Uterus (tissue), 3 donors: ENCODE measurements at regions not wholly inside any gene's neighbourhood (a gene's known extent, or its start where the extent isn't known, plus 50 kb on each side); places are given as distances from the start of the nearest gene placed in this dataset.
"Not testable (repeated sequence)": the region's sequence is repeated elsewhere in the genome, so short reads cannot be mapped to it uniquely, and the experiment has no call there.

Experiments
- DNase-seq, 2 donors: peaks; one replicate each; pipeline ENCODE4 v3.0.0-alpha.2; 2019 to 2020
- H3K27ac ChIP-seq, 2 donors: fragments of 200-600 bp; sonication (generic); 1 replicate in 1 of 2; 2 replicates in 1 of 2; pipeline ENCODE4 v1.5.1; 2016 to 2018
- H3K27me3 ChIP-seq, 2 donors: fragments of 200-600 bp; sonication (generic); one replicate each; pipeline ENCODE4 v1.5.1; 2018 to 2019; ENCODE audit warnings: control low read depth in 1 of 2
- H3K36me3 ChIP-seq, 2 donors: fragments of 200-600 bp; sonication (generic); one replicate each; pipeline ENCODE4 v1.5.1; 2019; ENCODE audit warnings: control low read depth in 1 of 2
- H3K4me1 ChIP-seq, 2 donors: fragments of 200-600 bp; sonication (generic); one replicate each; pipeline ENCODE4 v1.5.1; 2018 to 2019; ENCODE audit warnings: control low read depth in 1 of 2
- H3K4me3 ChIP-seq, 2 donors: fragments of 200-600 bp; sonication (generic); 1 replicate in 1 of 2; 2 replicates in 1 of 2; pipeline ENCODE4 v1.5.1; 2018 to 2019; ENCODE audit warnings: mild to moderate bottlenecking in 1 of 2
- H3K9me3 ChIP-seq, 2 donors: fragments of 200-600 bp; sonication (generic); one replicate each; pipeline ENCODE4 v1.5.1; 2019; ENCODE audit warnings: control low read depth in 1 of 2
- POLR2A ChIP-seq, 2 donors: fragments of 450-650 bp; IDR thresholded peaks; one replicate each; pipeline ENCODE4 v1.6.1; 2016; ENCODE audit warnings: antibody characterized with exemption in 2 of 2, mild to moderate bottlenecking in 1 of 2, moderate library complexity in 1 of 2
- intact Hi-C: fragments of 100-400 bp; cut with DNase I; formaldehyde crosslinking; loops from one replicate; pipeline ENCODE4 v1.15.1; 2023; ENCODE audit warnings: low total_unique reads
- TF ChIP-seq, protein P1 (sequence below), 4 experiments: fragments of 200-600 bp in 2 of 4; fragments of 450-650 bp in 2 of 4; sonication (generic) in 2 of 4; IDR thresholded peaks; one replicate each; pipeline ENCODE4 v1.5.1; 2016 to 2019; ENCODE audit warnings: antibody characterized with exemption in 4 of 4, mild to moderate bottlenecking in 2 of 4, moderate library complexity in 1 of 4
- donor health status: DM: yes; HTN: yes; CAD: no.

DNA sequence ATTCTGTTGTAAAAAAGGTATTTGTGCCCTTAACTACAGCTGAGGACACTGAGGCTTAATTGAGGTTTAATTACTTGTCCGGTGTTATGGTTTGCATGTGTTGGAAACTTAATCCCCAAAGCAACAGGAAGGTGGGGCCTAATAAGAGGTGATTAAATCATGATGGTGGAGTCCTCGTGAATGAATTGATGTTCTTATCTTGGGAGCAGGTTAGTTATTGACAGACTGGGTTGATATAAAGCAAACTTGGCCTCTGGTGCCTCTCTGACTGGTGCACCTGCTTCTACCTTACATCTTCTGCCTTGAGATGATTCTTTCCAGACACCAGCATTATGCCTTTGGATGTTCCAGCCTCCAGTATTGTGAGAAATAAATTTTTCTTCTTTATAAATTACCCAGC is 306.5 kb upstream of the HS3ST5 start:
- no peaks in the 10 kb centered on the region for H3K9me3 ChIP-seq
- H3K27me3 ChIP-seq = no peaks in the 10 kb centered on the region
- intact Hi-C loops = no loop called here
- H3K4me1 ChIP-seq = no peaks in the 10 kb centered on the region
- DNase-seq = no peak
- no peaks in the 10 kb centered on the region for H3K36me3 ChIP-seq
- no peak overlapping the region for H3K4me3 ChIP-seq
- TF ChIP-seq, protein P1, sequence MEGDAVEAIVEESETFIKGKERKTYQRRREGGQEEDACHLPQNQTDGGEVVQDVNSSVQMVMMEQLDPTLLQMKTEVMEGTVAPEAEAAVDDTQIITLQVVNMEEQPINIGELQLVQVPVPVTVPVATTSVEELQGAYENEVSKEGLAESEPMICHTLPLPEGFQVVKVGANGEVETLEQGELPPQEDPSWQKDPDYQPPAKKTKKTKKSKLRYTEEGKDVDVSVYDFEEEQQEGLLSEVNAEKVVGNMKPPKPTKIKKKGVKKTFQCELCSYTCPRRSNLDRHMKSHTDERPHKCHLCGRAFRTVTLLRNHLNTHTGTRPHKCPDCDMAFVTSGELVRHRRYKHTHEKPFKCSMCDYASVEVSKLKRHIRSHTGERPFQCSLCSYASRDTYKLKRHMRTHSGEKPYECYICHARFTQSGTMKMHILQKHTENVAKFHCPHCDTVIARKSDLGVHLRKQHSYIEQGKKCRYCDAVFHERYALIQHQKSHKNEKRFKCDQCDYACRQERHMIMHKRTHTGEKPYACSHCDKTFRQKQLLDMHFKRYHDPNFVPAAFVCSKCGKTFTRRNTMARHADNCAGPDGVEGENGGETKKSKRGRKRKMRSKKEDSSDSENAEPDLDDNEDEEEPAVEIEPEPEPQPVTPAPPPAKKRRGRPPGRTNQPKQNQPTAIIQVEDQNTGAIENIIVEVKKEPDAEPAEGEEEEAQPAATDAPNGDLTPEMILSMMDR (IDR thresholded peaks at IDR 0.05) = no peak
- TF ChIP-seq POLR2A (IDR thresholded peaks at IDR 0.05) = no peak
- no peak overlapping the region for H3K27ac ChIP-seq

DNA sequence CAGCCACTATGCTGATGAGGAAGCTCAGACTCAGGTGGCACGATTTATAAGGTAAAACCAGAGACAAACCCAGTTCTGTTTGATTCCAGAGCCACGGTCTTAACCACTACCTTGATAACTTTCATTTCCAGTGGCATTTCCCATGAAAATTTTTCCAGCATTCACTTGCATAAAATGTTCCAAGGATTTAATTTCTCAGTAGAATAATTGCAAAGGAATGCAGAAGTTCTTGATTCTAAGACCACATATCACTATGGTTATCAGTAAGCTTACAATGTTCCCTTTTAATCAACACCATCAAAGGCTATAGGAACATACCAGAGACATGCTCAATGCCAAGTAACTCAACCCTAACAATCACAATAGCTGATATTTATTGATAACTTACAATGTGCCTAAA is 306.0 kb upstream of the HS3ST5 start:
- H3K4me3 ChIP-seq = no peak overlapping the region
- intact Hi-C loops = no loop called here
- no peaks in the 10 kb centered on the region for H3K36me3 ChIP-seq
- no peak overlapping the region for H3K27ac ChIP-seq
- DNase-seq = no peak
- H3K27me3 ChIP-seq = no peaks in the 10 kb centered on the region
- no peaks in the 10 kb centered on the region for H3K9me3 ChIP-seq
- no peak for TF ChIP-seq POLR2A (IDR thresholded peaks at IDR 0.05)
- TF ChIP-seq, protein P1 (IDR thresholded peaks at IDR 0.05) = no peak
- H3K4me1 ChIP-seq = no peaks in the 10 kb centered on the region

DNA sequence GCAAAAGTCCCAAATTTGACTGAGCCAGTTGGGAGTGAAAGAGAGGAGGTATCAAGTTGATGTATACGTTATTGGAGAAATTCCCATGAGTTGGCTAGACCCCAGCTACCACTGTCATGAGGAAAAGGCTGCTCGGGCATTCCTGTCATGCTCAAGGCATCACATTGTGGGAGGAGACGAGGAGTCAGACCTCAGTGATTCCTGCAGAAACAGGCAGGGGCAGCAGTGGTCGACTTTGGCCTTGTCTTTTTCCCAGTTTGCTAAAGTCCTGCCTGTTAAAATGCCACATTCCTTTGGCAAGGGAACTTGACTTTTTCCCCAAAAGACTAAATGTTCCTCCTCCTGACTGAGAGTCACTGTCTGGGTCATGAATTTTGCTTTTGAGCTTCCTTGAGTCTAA is 295.5 kb upstream of the HS3ST5 start:
- no peaks in the 10 kb centered on the region for H3K36me3 ChIP-seq
- H3K4me3 ChIP-seq = no peak overlapping the region
- H3K27ac ChIP-seq = no peak overlapping the region
- H3K4me1 ChIP-seq = no peaks in the 10 kb centered on the region
- no peak for DNase-seq
- no peaks in the 10 kb centered on the region for H3K27me3 ChIP-seq
- H3K9me3 ChIP-seq = no peaks in the 10 kb centered on the region
- TF ChIP-seq, protein P1 (IDR thresholded peaks at IDR 0.05) = no peak
- no peak for TF ChIP-seq POLR2A (IDR thresholded peaks at IDR 0.05)
- intact Hi-C loops = no loop called here

DNA sequence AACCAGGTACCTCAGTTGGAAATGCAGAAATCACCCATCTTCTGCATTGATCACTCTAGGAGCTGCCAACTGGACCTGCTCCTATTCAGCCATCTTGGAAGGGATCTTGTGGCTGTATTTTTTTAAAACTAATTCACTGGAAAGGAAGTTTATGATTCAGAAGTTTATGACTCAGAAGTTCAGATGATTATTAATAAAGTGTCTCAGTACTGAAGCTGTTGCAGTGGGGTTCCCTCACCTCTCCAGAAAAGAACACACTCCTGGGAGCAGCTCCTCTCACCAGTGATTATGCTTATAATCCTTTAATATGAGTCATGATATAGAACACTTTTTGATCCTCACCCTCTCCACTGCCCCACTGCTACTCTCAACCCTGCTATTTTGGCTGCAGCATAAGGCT is 291.2 kb upstream of the HS3ST5 start:
- intact Hi-C loops = no loop called here
- Histone ChIP-seq H3K4me3 (no peak overlapping the region), H3K9me3 (no peaks in the 10 kb centered on the region), H3K36me3 (no peaks in the 10 kb centered on the region), H3K4me1 (no peaks in the 10 kb centered on the region), H3K27ac (no peak overlapping the region), H3K27me3 (no peaks in the 10 kb centered on the region)
- no peak for DNase-seq
- TF ChIP-seq, protein P1 (IDR thresholded peaks at IDR 0.05) = no peak
- no peak for TF ChIP-seq POLR2A (IDR thresholded peaks at IDR 0.05)

DNA sequence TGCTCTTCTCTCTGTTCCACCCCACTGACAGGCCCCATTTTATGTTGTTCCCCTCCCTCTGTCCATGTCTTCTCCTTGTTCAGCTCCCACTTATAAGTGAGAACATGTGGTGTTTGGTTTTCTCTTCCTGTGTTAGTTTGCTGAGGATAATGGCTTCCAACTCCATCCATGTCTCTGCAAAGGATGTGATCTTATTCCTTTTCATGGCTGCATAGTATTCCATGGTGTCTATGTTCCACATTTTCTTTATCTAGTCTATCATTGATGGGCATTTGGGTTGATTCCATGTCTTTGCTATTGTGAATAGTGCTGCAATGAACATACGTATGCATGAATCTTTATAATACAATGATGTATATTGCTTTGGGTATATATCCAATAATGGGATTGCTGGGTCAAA is 283.4 kb upstream of the HS3ST5 start:
- H3K36me3 ChIP-seq, H3K4me1 ChIP-seq, DNase-seq, intact Hi-C loops, H3K27me3 ChIP-seq, H3K9me3 ChIP-seq, H3K27ac ChIP-seq, H3K4me3 ChIP-seq: not testable (repeated sequence)

DNA sequence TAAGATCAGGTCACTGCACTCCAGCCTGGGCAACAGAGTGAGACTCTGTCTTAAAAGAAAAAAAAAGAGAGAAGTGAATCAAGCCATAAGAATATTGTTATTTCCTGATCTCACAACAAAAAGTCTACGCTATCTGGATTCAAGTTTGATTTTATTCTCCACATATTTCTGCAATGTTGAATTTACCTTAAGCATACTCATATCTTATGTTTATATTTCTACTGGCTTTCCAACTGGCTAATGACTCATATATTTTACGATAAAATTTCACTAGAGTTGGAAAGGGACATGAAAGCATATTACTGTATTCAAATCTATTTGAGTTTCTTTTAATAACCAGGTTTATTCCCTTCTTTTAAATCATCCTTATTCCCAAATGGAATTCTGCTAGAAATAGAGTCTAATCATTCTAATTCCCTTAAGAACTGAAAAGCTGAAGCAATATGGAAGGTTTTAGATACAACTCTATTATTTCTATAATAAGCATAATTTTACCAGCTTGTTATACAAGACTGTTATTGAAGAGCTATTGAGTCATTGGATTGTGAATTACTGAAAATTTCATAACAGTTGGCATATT is 276.9 kb upstream of the HS3ST5 start:
- TF ChIP-seq, protein P1 (IDR thresholded peaks at IDR 0.05) = no peak
- no peaks in the 10 kb centered on the region for H3K9me3 ChIP-seq
- no peaks in the 10 kb centered on the region for H3K27me3 ChIP-seq
- no peaks in the 10 kb centered on the region for H3K4me1 ChIP-seq
- H3K4me3 ChIP-seq = no peak overlapping the region
- H3K27ac ChIP-seq = no peak overlapping the region
- intact Hi-C loops = no loop called here
- H3K36me3 ChIP-seq = no peaks in the 10 kb centered on the region
- DNase-seq = no peak
